ENCODE measurements at regions not wholly inside any gene's neighbourhood (a gene's known extent, or its start where the extent isn't known, plus 50 kb on each side); places are given as distances from the start of the nearest gene placed in this dataset.

- DNase-seq = no peak
Measured at GRCh38 chr3:43995547-43996378, 245.9 kb upstream of the TOPAZ1 start.

- DNase-seq = peak; percentile 62
Measured at GRCh38 chr3:43996379-43997301, 245.0 kb upstream of the TOPAZ1 start.

- no peak for DNase-seq
Measured at GRCh38 chr3:43997316-43997715, 244.4 kb upstream of the TOPAZ1 start.

- no peak for DNase-seq
Measured at GRCh38 chr3:43997788-43998369, 243.8 kb upstream of the TOPAZ1 start.

- DNase-seq = peak; percentile 26
Measured at GRCh38 chr3:43998370-43998835, 243.3 kb upstream of the TOPAZ1 start.

- DNase-seq = peak; percentile 72
Measured at GRCh38 chr3:43998836-43999727, 242.6 kb upstream of the TOPAZ1 start.

- DNase-seq = no peak
Measured at GRCh38 chr3:43999728-44000319, 241.9 kb upstream of the TOPAZ1 start.

GRCh38 chr3:44000586-44000985 is 241.1 kb upstream of the TOPAZ1 start:
- no peak for DNase-seq

- no peak for DNase-seq
Measured at GRCh38 chr3:44001072-44001471, 240.6 kb upstream of the TOPAZ1 start.

- DNase-seq = no peak
Measured at GRCh38 chr3:44003801-44004200, 237.9 kb upstream of the TOPAZ1 start.

GRCh38 chr3:44011680-44012079 is 230.0 kb upstream of the TOPAZ1 start:
- no peak for DNase-seq

GRCh38 chr3:44012160-44012899 is 229.4 kb upstream of the TOPAZ1 start:
- no peak for DNase-seq

GRCh38 chr3:44013967-44014366 is 227.7 kb upstream of the TOPAZ1 start:
- no peak for DNase-seq

- no peak for DNase-seq
Measured at GRCh38 chr3:44015170-44015569, 226.5 kb upstream of the TOPAZ1 start.

- DNase-seq = no peak
Measured at GRCh38 chr3:44016818-44017217, 224.9 kb upstream of the TOPAZ1 start.

- no peak for DNase-seq
Measured at GRCh38 chr3:44018926-44019325, 222.8 kb upstream of the TOPAZ1 start.

GRCh38 chr3:44019736-44020135 is 221.9 kb upstream of the TOPAZ1 start:
- peak; percentile 25 for DNase-seq

GRCh38 chr3:44020143-44020542 is 221.5 kb upstream of the TOPAZ1 start:
- DNase-seq = no peak

- no peak for DNase-seq
Measured at GRCh38 chr3:44021651-44022594, 219.8 kb upstream of the TOPAZ1 start.

All from NCI-H1092 treated with DMSO at 0.1 percent for 48 hours (cell line).